Stomach (tissue), 8 donors: ENCODE measurements at regions not wholly inside any gene's neighbourhood (a gene's known extent, or its start where the extent isn't known, plus 50 kb on each side); places are given as distances from the start of the nearest gene placed in this dataset.

Experiments used
- DNase-seq, 2 donors: peaks; one replicate each; pipeline versions ENCODE4 v3.0.0 to v3.0.0-alpha.2; 2013 to 2019
- H3K27ac ChIP-seq, 5 donors: fragments of 200-600 bp in 4 of 5; sonication (generic) in 4 of 5; one replicate each; pipeline ENCODE4 v1.5.1; 2013 to 2019; ENCODE audit warnings: mild to moderate bottlenecking in 1 of 5, moderate library complexity in 1 of 5
- H3K27me3 ChIP-seq, 3 donors: fragments of 200-600 bp; sonication (generic); one replicate each; pipeline ENCODE4 v1.5.1; 2017 to 2019; ENCODE audit warnings: mixed run types in 1 of 3
- H3K36me3 ChIP-seq, 4 donors: fragments of 200-600 bp; sonication (generic); 1 replicate in 3 of 4; 2 replicates in 1 of 4; pipeline ENCODE4 v1.5.1; 2016 to 2019
- H3K4me1 ChIP-seq, 4 donors: fragments of 200-600 bp; sonication (generic); one replicate each; pipeline ENCODE4 v1.5.1; 2016 to 2019
- H3K4me3 ChIP-seq, 4 donors: fragments of 200-600 bp; sonication (generic) in 3 of 4; one replicate each; pipeline ENCODE4 v1.5.1; 2016 to 2019; ENCODE audit warnings: mild to moderate bottlenecking in 1 of 4
- H3K9me3 ChIP-seq, 4 donors: fragments of 200-600 bp; sonication (generic); one replicate each; pipeline ENCODE4 v1.5.1; 2016 to 2019
- CTCF ChIP-seq, 7 experiments: fragments of 450-650 bp in 4 of 7; fragments of 200-600 bp in 3 of 7; sonication (generic) in 3 of 7; IDR thresholded peaks; one replicate each; pipeline ENCODE4 v1.5.1; 2016 to 2019; ENCODE audit warnings: antibody characterized with exemption in 7 of 7, control low read depth in 2 of 7, mild to moderate bottlenecking in 1 of 7
- EP300 ChIP-seq: sonication (generic); formaldehyde crosslinking; IDR thresholded peaks from one replicate; pipeline ENCODE4 v1.6.1; 2017; ENCODE audit warnings: antibody characterized with exemption
- POLR2A ChIP-seq, 4 donors: fragments of 450-650 bp; IDR thresholded peaks; one replicate each; pipeline ENCODE4 v1.6.1; 2016; ENCODE audit warnings: antibody characterized with exemption in 4 of 4, control low read depth in 2 of 4, mild to moderate bottlenecking in 1 of 4, moderate library complexity in 1 of 4
- POLR2AphosphoS5 ChIP-seq, 3 donors: sonication (generic); formaldehyde crosslinking; IDR thresholded peaks; one replicate each; pipeline ENCODE4 v1.6.1; 2016; ENCODE audit warnings: antibody characterized with exemption in 3 of 3
- WGBS, 5 donors: extraction: QIAGEN DNeasy Blood & Tissue Kit in 3 of 5; methylation state at CpG; one replicate each; pipeline versions ENCODE4 v1.1.5 to v1.1.7; 2013 to 2018; 5-methylcytosine and 5-hydroxymethylcytosine counted together
- intact Hi-C: fragments of 100-400 bp; cut with DNase I; formaldehyde crosslinking; loops from one replicate; pipeline ENCODE4 v1.15.1; 2023; ENCODE audit warnings: low total_unique reads
- donor health status: healthy with polysubstance abuse.
- donor health status: Bipolar disorder and iron deficiency.
- donor health status: healthy.

GRCh38 chr5:77561965-77562364 lies 69.8 kb upstream of the WDR41 start:
- Histone ChIP-seq H3K27me3 (peaks cover 0 to 4% (median 0%) of the 10 kb centered on the region in 3 donors), H3K4me3 (no peak overlapping the region), H3K4me1 (no peaks in the 10 kb centered on the region), H3K9me3 (no peaks in the 10 kb centered on the region), H3K36me3 (no peaks in the 10 kb centered on the region), H3K27ac (no peak overlapping the region)
- intact Hi-C loops, result no loop called here
- 57 to 70% (median 62%) methylated on average over 3 of the region's 3 CpGs for WGBS, 5 donors
- TF ChIP-seq POLR2AphosphoS5 (IDR thresholded peaks at IDR 0.05), result no peak
- no peak for TF ChIP-seq EP300
- TF ChIP-seq CTCF (IDR thresholded peaks at IDR 0.05), result no peak
- no peak for TF ChIP-seq POLR2A (IDR thresholded peaks at IDR 0.05)
- DNase-seq, result no peak

DNA sequence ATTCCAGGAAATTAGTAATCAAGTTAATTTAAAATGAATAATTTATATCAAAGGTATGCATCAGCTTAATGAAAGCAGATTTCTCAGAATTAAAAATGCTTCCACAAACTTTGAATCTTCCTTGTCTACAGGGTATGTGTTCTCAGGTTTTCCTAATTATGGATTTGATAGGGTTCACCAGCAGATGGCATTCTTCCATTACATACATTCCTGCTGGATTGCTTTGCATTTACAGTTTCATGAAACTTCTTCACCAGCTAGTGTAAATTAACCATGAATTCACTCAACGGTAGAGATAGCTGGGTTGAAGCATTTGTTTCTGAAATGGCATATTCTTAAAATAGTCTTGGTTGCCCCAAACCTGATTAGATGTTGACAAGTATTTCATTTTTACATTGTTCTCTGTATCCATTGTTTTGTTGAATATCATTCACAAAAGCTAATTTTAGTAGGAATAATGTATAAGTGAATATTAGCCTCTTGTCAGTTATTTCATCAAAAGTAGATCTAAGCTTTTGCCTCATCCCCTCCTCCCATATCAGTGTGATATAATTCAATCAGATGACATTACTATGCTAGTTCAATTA lies 68.7 kb upstream of the WDR41 start:
- intact Hi-C loops, result no loop called here
- H3K27ac ChIP-seq, result no peak overlapping the region
- TF ChIP-seq POLR2A (IDR thresholded peaks at IDR 0.05), result no peak
- no peak for TF ChIP-seq EP300
- peak in 4 of 7 experiments; percentile 8 to 46 (median 24) for TF ChIP-seq CTCF (IDR thresholded peaks at IDR 0.05)
- H3K4me3 ChIP-seq, result no peak overlapping the region
- H3K4me1 ChIP-seq, result no peaks in the 10 kb centered on the region
- WGBS, 5 donors, result 0 to 11% (median 5%) methylated on average over 1 of the region's 1 CpG
- peaks cover 0 to 4% (median 0%) of the 10 kb centered on the region in 3 donors for H3K27me3 ChIP-seq
- H3K9me3 ChIP-seq, result no peaks in the 10 kb centered on the region
- no peaks in the 10 kb centered on the region for H3K36me3 ChIP-seq
- peak in 1 of 2 donors; percentile 75 for DNase-seq

DNA sequence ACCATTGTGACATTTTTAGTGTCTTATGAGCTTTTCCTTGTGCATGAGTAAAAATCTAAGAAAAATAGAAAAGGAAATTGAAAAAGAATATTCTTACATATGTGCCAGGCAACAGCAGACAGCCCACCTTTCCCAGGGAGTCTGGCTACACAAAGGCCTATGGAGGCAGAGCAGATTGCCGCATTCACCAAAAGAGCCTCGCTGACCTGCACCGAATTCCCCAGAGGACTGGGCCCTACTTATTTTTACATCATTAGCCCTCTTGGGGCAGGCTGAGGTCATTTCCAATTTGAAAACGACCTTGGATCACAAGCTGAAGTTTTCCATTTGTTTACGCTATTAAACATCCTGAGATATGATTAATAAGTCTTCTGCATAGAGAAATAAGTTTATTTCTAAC lies 66.2 kb upstream of the WDR41 start:
- H3K9me3 ChIP-seq, result no peaks in the 10 kb centered on the region
- H3K36me3 ChIP-seq, result no peaks in the 10 kb centered on the region
- no peaks in the 10 kb centered on the region for H3K27me3 ChIP-seq
- intact Hi-C loops, result no loop called here
- no peak overlapping the region for H3K4me3 ChIP-seq
- H3K4me1 ChIP-seq, result no peaks in the 10 kb centered on the region
- no peak for DNase-seq
- TF ChIP-seq POLR2A (IDR thresholded peaks at IDR 0.05), result no peak
- no peak for TF ChIP-seq EP300
- no peak for TF ChIP-seq CTCF (IDR thresholded peaks at IDR 0.05)
- no peak for TF ChIP-seq POLR2AphosphoS5 (IDR thresholded peaks at IDR 0.05)
- no peak overlapping the region for H3K27ac ChIP-seq
- 61 to 70% (median 69%) methylated on average over 5 of the region's 5 CpGs for WGBS, 5 donors

DNA sequence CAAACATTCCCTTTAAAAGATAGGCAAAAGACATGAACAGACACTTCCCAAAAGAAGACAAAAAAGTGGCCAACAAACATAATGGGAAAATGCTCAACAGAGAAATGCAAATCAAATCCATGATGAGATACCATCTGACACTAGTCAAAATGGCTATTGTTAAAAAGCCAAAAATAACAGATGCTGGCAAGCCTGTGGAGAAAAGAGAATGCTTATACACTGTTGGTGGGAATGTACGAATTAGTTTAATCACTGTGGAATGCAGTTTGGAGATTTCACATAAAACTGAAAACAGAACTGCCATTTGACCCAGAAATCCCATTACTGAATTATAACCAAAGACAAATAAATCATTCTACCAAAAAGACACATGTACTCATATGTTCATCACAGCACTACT lies 58.3 kb upstream of the WDR41 start:
- 59 to 73% (median 65%) methylated on average over 1 of the region's 1 CpG for WGBS, 5 donors
- H3K27me3 ChIP-seq, result no peaks in the 10 kb centered on the region
- no peaks in the 10 kb centered on the region for H3K4me1 ChIP-seq
- no peak for DNase-seq
- no peak overlapping the region for H3K27ac ChIP-seq
- H3K4me3 ChIP-seq, result no peak overlapping the region
- intact Hi-C loops, result no loop called here
- H3K36me3 ChIP-seq, result no peaks in the 10 kb centered on the region
- TF ChIP-seq CTCF (IDR thresholded peaks at IDR 0.05) (no peak), POLR2A (IDR thresholded peaks at IDR 0.05) (no peak), EP300 (no peak), POLR2AphosphoS5 (IDR thresholded peaks at IDR 0.05) (no peak)
- peaks cover 0 to 12% (median 6%) of the 10 kb centered on the region in 4 donors for H3K9me3 ChIP-seq
